ENCODE measurements at regions not wholly inside any gene's neighbourhood (a gene's known extent, or its start where the extent isn't known, plus 50 kb on each side); places are given as distances from the start of the nearest gene placed in this dataset.

DNA sequence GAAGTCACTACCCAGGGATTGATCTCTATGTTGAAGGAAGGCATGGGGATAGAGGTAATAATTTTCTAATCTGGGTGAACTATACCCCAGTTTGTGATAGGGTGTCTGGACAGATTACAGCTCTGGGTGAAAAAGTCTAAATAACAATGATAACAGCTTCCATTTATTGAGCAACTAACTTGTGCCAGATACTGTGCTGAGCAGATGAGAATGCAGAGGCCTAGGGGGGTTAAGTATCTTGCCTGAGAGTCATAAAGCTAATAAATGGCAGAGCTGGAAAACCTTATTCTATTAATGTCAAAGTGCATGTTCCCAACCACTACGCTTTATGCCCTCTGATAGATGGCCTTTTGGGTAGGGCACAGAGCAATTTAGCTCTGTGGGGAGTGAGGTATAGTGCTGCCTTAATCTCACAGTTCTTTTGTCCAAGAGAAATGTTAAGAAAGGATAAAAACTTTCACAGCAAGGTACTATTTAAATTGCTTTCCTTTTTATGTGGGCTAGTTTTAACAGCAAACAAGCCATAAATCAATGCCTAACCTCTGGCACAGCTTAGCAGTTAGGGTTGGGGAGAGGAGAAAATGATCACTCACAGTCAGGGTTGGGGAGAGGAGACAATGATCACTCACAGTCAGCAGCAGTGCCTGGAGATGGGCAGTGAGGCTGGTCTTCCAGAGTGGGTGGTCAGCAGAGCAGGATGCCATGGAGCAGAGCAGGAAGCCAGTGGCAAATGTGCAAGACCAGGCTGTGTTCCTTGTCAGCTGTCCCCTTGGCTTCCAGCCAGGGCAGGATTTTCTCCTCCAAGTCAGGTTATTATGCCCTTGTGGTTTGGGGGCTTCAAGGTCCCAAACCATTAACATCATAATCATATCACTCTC lies 187.0 kb downstream of the CARTPT start:
- no peak overlapping the region for H3K27ac ChIP-seq
- no peak overlapping the region for H2AFZ ChIP-seq (ENCODE audit: low read depth)
- TF ChIP-seq, protein P1, sequence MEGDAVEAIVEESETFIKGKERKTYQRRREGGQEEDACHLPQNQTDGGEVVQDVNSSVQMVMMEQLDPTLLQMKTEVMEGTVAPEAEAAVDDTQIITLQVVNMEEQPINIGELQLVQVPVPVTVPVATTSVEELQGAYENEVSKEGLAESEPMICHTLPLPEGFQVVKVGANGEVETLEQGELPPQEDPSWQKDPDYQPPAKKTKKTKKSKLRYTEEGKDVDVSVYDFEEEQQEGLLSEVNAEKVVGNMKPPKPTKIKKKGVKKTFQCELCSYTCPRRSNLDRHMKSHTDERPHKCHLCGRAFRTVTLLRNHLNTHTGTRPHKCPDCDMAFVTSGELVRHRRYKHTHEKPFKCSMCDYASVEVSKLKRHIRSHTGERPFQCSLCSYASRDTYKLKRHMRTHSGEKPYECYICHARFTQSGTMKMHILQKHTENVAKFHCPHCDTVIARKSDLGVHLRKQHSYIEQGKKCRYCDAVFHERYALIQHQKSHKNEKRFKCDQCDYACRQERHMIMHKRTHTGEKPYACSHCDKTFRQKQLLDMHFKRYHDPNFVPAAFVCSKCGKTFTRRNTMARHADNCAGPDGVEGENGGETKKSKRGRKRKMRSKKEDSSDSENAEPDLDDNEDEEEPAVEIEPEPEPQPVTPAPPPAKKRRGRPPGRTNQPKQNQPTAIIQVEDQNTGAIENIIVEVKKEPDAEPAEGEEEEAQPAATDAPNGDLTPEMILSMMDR (conservative IDR thresholded peaks at IDR 0.05; ENCODE audit: low read depth, low read length) = no peak
- no peaks in the 10 kb centered on the region for H3K79me2 ChIP-seq (ENCODE audit: insufficient read depth, low read depth)
- H4K20me1 ChIP-seq (ENCODE audit: insufficient read depth) = no peaks in the 10 kb centered on the region
- no peak overlapping the region for H3K4me3 ChIP-seq (IDR thresholded peaks at IDR 0.05; ENCODE audit: insufficient read depth, low read depth, low read length)
- no peaks in the 10 kb centered on the region for H3K27me3 ChIP-seq (ENCODE audit: insufficient read depth, low read depth)
- H3K36me3 ChIP-seq (ENCODE audit: insufficient read depth) = no peaks in the 10 kb centered on the region
- no peaks in the 10 kb centered on the region for H3K4me1 ChIP-seq (ENCODE audit: low read depth, poor library complexity, severe bottlenecking)
- no peak overlapping the region for H3K4me2 ChIP-seq
- no peak overlapping the region for H3K9ac ChIP-seq

GRCh38 chr5:71907001-71907588 lies 188.0 kb downstream of the CARTPT start:
- Histone ChIP-seq H3K27ac (no peak overlapping the region), H2AFZ (ENCODE audit: low read depth) (no peak overlapping the region), H3K79me2 (ENCODE audit: insufficient read depth, low read depth) (no peaks in the 10 kb centered on the region), H3K4me1 (ENCODE audit: low read depth, poor library complexity, severe bottlenecking) (no peaks in the 10 kb centered on the region), H3K9ac (no peak overlapping the region), H3K4me3 (IDR thresholded peaks at IDR 0.05; ENCODE audit: insufficient read depth, low read depth, low read length) (no peak overlapping the region), H3K36me3 (ENCODE audit: insufficient read depth) (no peaks in the 10 kb centered on the region), H3K27me3 (ENCODE audit: insufficient read depth, low read depth) (no peaks in the 10 kb centered on the region), H3K4me2 (no peak overlapping the region), H4K20me1 (ENCODE audit: insufficient read depth) (no peaks in the 10 kb centered on the region)
- TF ChIP-seq, protein P1 (conservative IDR thresholded peaks at IDR 0.05; ENCODE audit: low read depth, low read length) = no peak

GRCh38 chr5:71907608-71908145 lies 188.6 kb downstream of the CARTPT start:
- Histone ChIP-seq H3K4me3 (IDR thresholded peaks at IDR 0.05; ENCODE audit: insufficient read depth, low read depth, low read length) (no peak overlapping the region), H3K4me1 (ENCODE audit: low read depth, poor library complexity, severe bottlenecking) (no peaks in the 10 kb centered on the region), H4K20me1 (ENCODE audit: insufficient read depth) (no peaks in the 10 kb centered on the region), H2AFZ (ENCODE audit: low read depth) (no peak overlapping the region), H3K79me2 (ENCODE audit: insufficient read depth, low read depth) (no peaks in the 10 kb centered on the region), H3K27ac (no peak overlapping the region), H3K36me3 (ENCODE audit: insufficient read depth) (no peaks in the 10 kb centered on the region), H3K4me2 (no peak overlapping the region), H3K27me3 (ENCODE audit: insufficient read depth, low read depth) (no peaks in the 10 kb centered on the region), H3K9ac (no peak overlapping the region)
- TF ChIP-seq, protein P1 (conservative IDR thresholded peaks at IDR 0.05; ENCODE audit: low read depth, low read length) = no peak

DNA sequence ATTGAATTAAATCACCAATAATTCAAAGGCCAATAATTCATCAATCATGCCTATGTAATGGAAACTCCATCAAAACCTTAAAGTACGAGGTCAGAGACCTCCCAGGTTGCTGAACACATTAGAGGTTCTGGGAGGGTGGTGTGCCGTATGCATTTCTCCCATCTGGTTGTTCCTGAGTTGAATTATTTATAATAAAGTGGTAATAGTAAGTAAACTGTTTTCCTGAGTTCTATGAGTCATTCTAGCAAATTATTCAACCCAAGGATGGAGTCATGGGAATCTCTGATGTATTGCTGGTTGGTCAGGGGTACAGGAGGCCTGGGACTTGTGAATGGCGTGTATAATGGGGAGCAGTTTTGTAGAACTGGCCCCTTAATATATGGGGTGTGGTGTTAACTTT lies 191.7 kb downstream of the CARTPT start:
- Histone ChIP-seq H3K27ac (no peak overlapping the region), H3K36me3 (ENCODE audit: insufficient read depth) (no peaks in the 10 kb centered on the region), H4K20me1 (ENCODE audit: insufficient read depth) (no peaks in the 10 kb centered on the region), H2AFZ (ENCODE audit: low read depth) (no peak overlapping the region), H3K9ac (no peak overlapping the region), H3K79me2 (ENCODE audit: insufficient read depth, low read depth) (no peaks in the 10 kb centered on the region), H3K27me3 (ENCODE audit: insufficient read depth, low read depth) (no peaks in the 10 kb centered on the region), H3K4me1 (ENCODE audit: low read depth, poor library complexity, severe bottlenecking) (no peaks in the 10 kb centered on the region), H3K4me3 (IDR thresholded peaks at IDR 0.05; ENCODE audit: insufficient read depth, low read depth, low read length) (no peak overlapping the region), H3K4me2 (no peak overlapping the region)
- TF ChIP-seq, protein P1 (conservative IDR thresholded peaks at IDR 0.05; ENCODE audit: low read depth, low read length) = no peak

Measured in KMS-11 (cell line).